GM18907 (cell line): ENCODE measurements at regions not wholly inside any gene's neighbourhood (a gene's known extent, or its start where the extent isn't known, plus 50 kb on each side); places are given as distances from the start of the nearest gene placed in this dataset.
A peak's percentile ranks its signal among the peaks of the same experiment; 100 is the strongest.

ENCODE experiments used
- ATAC-seq: cut with Tn5 transposase; IDR thresholded peaks from one replicate; pipeline ENCODE4 v1.9.1; 2021; ENCODE audit warnings: mild to moderate bottlenecking, moderate library complexity; ENCODE audit not compliant: unreplicated experiment

GRCh38 chr16:63361032-63361624, 1324.9 kb upstream of the CDH8 start:
- peak; percentile 86 for ATAC-seq

DNA sequence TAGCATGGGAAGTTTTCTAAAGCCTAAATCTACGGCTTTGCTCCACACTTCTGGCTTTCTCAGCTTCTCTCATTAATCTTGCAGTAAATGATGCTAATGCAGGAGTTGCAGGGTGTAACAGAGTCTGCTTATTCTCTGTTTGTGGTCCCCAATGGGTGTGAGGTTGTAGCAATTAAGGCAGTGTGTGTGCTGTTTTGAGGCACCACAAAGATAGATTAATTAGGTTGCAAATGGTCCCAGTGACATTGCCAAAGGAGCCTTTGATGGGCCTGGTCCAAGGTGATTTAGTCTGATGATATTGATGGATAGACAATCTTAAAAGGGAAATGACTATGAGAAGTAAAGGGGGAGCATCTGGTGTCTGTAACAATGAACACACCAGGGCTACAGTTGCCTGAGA, 1313.7 kb upstream of the CDH8 start:
- ATAC-seq = no peak

DNA sequence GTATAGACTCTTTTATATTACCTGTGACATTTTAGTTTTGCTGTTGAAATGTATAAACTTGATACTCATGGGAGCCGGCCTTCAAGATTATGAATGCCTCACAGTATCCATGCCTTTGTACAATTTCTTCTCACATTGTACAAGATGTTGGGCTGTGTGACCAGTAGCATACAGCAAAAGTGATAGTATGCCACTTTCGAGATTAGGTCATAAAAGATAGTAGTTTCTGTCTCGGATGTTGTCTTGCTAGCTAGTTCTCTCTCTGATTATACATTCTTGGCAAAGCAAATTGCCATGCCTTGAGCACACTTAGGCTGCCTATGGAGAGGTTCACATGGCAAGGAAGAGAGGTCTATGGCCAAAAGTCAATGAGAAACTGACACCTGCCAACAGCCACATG, 1309.8 kb upstream of the CDH8 start:
- no peak for ATAC-seq

DNA sequence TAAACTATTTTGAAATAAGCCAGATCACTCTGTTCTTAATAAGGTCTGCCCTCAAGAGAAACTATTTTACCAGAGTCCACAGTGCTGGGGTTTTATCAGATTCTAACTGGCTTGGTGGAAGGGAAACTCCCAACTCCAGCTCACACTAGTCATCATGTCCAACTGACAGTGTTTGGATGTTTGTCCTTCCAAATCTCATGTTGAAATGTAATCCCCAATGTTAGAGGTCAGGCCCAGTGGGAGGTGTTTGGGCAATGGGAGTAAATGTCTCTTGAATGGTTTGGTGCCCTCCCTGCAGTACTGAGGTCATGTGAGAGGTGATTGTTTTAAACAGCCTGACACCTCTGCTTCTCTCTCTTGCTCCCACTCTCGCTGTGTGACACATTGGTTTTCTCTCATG, 1301.0 kb upstream of the CDH8 start:
- no peak for ATAC-seq

DNA sequence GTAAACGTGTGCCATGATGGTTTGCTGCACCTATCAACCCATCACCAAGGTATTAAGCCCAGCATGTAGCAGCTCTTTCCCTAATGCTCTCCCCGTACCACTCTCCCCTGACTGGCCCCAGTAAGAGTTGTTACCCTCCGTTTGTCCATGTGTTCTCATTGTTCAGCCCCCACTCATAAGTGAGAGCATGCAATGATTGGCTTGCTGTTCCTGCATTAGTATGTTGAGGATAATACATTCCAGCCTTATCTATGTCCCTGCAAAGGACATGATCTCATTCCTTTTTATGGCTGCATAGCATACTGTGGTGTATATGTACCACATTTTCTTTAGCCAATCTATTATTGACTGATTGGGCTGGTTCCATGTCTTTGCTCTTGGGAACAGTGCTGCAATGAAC, 1294.9 kb upstream of the CDH8 start:
- ATAC-seq = no peak

- ATAC-seq = no peak
Measured at GRCh38 chr16:63326736-63327339, 1290.6 kb upstream of the CDH8 start.

DNA sequence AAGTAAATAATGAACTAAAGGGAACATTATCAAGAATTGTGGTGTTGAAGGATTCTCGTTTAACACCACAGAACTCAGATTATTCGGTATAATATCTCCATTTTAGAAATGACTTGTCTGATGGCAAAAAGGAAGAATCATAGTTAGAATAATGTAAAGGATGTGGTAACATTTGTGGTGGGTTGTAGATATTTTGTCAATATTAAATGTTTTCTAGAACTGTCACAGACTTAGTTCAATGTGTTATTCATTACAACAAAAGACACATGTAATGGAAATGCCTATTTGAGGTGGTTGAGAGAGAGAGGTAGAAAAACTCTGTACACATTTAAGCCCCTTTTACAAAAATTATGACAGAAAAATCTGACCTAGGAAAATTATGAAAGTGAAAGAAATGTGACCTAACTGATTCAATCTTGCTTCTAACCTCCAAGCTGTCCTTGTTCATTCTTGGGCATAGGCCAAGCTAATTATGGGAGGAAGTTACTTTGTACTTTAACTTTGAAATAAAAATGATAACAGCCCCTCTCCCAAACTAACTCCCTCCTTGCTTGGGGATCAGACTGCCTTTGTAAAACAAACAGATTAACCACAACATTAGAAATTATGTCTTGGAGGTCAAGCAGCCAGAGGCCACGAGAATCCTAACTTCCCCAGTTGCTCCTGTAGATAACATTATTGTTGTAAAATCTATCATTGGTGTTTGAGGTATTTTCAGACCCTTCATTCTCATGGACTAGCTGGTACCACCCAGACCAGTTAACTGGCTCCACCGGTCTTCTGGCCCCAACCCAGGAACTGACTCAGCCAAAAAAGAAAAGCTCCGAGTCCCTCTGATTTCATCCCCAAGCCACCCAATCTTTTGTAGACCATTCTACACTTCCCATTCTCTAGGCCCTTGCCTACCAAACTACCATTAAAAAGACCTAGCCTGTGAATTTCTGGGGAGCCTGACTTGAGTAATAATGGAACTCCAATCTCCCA, 1287.8 kb upstream of the CDH8 start:
- no peak for ATAC-seq

- ATAC-seq = no peak
Measured at GRCh38 chr16:63323055-63323454, 1286.8 kb upstream of the CDH8 start.

DNA sequence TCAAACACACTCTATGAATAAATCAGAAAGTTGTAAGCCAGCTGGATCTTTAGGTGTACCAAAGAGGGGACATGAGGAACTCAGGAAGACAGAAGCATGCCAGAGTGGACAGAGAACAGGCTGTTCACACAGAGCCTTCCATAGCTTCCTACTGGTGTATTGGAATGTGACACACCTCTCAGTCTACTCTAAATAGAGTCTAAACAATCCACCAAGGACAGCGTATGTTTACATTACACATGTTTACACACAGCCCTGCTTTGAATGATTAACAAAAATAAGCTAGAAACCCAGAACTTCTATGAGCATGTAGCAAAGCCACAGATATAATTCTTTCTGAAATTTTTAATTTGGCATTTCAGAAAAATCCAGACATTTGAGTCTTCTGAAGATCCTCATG, 1279.0 kb upstream of the CDH8 start:
- no peak for ATAC-seq

- ATAC-seq = no peak
Measured at GRCh38 chr16:63312346-63312745, 1276.1 kb upstream of the CDH8 start.

GRCh38 chr16:63311313-63311712, 1275.1 kb upstream of the CDH8 start:
- ATAC-seq = no peak

DNA sequence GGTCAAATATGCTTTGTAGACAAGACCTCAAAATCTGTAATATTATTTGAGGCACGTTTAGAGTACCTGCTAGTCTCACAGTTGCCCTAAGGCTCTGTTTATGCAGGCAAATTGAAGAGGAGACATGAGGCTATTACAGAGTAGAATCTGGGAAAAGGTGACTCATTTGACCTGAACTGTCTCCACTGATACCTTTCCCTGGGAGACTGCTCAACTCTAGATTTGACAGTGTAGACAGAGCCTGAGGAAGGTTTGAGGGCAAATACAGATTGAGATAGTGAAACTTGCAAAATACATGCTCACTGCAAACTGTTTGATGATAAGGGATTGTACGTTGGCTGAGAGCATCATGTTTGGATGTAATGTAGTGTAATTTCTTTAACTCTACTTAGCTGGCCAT, 1266.6 kb upstream of the CDH8 start:
- ATAC-seq = no peak

- ATAC-seq = no peak
Measured at GRCh38 chr16:63301349-63301748, 1265.1 kb upstream of the CDH8 start.

DNA sequence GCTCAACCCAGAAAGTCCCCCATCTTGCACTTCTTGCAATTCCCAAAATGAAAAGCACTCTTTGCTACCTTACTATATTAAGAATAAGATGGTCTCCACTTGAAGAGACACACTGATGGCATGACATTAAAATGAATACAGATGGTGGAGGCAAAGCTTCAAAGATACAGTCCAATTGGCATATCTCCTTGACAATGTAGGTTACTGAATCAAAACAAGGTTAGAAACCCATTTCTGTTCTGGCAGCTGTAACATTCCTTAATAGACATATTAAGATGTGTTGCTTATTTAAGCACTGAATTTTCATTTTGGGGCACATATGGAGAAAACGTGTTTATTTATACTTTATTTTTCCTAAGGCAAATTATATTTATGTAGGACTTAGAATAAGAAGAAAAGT, 1262.8 kb upstream of the CDH8 start:
- no peak for ATAC-seq

DNA sequence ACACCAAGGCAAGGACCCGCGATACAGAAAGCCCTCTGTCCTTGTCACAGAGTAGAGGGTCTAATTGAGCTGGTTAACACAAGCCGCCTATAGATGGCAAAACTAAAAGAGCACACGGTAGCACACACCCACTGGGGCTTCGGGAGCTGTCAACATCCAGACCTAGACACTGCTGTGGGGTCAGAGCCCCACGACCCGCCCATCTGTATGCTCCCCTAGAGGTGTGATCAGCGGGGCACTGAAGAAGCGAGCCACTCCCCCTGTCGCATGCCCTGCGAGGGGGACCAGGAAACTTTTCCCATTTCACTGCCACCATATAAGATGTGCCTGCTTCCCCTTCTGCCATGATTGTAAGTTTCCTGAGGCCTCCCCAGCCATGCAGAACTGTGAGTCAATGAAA, 1255.8 kb upstream of the CDH8 start:
- no peak for ATAC-seq

DNA sequence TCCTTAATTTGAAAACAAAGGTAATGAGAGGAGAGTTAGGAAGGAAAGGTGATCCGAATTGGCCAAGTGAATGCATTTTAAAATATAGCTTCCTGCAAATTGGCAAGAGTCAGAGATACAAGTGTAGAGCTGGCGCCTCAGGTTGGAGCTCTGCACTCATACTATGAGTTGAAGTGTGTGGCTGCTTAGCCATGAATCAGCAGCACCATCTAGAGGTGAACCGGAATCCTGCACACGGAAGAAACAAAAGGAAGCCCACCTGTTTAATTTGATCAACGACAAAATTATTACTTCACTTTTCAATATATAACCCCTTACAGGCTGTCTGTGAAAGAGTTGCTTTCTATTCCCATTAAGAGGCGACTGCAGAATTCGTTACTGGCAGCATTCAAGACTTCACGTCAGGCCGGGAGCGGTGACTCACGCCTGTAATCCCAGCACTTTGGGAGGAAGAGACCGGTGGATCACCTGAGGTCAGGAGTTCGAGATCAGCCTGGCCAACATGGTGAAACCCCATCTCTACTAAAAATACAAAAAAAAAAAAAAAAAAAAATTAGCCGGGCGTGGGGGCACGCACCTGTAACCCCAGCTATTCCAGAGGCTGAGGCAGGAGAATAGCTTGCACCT, 1253.7 kb upstream of the CDH8 start:
- no peak for ATAC-seq

GRCh38 chr16:63287401-63287800, 1251.2 kb upstream of the CDH8 start:
- no peak for ATAC-seq

- ATAC-seq = no peak
Measured at GRCh38 chr16:63283721-63284120, 1247.5 kb upstream of the CDH8 start.

DNA sequence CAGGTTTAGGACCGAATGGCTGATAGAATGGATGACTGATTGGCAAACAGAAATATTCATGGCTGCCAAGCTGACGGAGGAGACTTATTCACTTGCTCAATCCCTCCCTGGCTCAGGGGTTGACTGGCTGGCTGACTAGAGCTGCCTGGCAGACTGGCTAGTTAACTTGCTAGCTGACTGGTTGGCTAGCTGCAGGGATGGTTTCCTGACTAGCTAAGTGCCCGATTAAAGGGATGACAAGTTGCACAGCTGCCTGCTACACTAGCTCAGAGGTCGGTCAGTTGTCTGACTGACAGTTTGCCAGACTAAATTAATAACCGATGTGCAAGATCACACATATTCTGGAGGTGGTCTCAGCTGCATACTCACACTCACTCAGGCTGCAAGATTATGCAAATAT, 1208.4 kb upstream of the CDH8 start:
- ATAC-seq = no peak

DNA sequence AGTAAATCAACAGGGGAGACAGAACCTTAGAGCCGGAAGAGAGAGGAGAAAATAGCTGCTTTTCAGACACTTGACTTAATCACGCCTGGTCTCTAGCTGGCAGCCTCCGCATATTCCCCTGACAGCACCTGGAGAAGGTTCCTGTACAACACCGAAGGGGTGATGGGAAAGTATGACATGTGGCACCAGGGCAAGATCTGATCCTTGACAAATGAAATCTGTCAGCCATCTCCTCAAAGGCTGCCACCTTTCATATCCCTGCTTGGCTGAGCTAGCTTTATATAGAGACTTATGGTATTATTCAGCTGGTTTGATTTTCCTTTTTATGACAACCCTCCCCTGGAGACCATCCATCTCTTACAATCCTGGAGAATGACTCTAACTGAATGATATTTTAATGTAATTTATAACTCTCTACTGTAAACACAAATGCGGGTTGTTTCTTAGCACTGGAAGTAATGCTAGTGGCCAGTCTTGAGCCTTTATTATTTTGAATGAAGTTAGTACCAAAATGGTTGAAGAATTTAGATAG, 1205.3 kb upstream of the CDH8 start:
- no peak for ATAC-seq

DNA sequence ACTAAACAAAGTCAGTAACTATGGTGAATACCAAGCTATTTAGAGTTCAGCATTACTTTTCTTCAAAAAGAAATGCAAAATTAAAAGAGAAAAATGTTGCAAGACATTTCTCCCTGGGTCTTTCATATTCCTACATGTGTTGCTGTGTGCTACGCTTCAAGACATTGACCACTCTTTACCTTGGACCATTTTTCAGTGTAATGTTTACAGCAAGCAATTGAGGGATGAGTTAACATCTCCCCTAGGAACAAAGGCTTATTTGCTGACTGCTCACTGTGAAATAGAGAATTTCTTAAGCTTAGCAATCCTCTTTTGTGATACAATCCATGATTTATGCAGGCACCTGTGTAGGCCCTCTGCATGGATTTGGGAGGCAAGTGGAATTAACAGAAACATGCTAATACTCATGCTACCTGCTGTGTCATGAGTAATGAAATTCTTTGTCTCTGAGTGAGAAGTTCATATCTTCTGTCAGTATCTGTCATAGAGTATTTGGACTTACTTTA, 1202.9 kb upstream of the CDH8 start:
- no peak for ATAC-seq
